GM21737 (cell line): ENCODE measurements at regions not wholly inside any gene's neighbourhood (a gene's known extent, or its start where the extent isn't known, plus 50 kb on each side); places are given as distances from the start of the nearest gene placed in this dataset.
"Not testable (repeated sequence)": the region's sequence is repeated elsewhere in the genome, so short reads cannot be mapped to it uniquely, and the experiment has no call there.

Experiments
- ATAC-seq: cut with Tn5 transposase; IDR thresholded peaks from one replicate; pipeline ENCODE4 v1.9.1; 2021; ENCODE audit warnings: mild to moderate bottlenecking, moderate library complexity; ENCODE audit not compliant: unreplicated experiment

DNA sequence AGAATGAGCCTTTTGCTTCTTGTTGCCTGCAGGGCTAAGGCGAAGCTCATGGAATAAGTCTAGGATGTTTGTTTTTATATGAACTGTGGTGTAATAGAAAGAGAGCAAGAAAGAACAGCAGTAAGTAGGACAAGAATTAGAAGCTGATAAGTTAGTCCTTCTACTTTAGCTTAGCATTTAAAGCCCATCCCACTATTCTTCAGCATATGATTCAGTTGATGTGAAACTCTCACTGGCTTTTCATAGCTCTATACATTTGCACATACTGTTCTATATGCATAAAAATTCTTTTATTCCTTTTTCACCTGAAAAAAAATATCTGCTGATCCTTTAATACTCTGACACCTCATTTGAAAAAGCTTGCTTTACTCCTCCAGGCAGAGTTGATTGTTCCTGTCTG lies 712.0 kb downstream of the USP25 start:
- no peak for ATAC-seq

- ATAC-seq, result no peak
Measured at GRCh38 chr21:16454399-16454798, 724.6 kb downstream of the USP25 start.

GRCh38 chr21:16455526-16455925 lies 725.7 kb downstream of the USP25 start:
- no peak for ATAC-seq

DNA sequence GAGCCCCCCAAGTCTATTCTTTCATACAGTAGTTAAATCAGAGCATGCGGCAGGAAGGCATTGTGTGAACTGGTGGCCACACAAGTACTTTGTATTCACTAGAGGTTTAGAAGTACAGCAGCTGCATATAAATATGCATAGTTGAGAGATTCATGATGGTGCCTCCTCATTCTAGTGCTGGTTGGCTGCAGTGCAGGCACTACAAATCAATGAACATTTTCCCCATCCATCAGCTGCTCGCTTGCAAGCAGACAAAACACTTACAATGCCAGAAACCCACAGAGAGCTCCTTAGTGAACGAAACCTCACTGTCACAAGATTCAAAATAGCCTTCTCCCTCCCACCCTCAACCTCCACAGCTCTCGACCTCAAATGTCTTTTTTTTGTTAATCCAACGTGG lies 726.2 kb downstream of the USP25 start:
- no peak for ATAC-seq

GRCh38 chr21:16457498-16457897 lies 727.7 kb downstream of the USP25 start:
- no peak for ATAC-seq

DNA sequence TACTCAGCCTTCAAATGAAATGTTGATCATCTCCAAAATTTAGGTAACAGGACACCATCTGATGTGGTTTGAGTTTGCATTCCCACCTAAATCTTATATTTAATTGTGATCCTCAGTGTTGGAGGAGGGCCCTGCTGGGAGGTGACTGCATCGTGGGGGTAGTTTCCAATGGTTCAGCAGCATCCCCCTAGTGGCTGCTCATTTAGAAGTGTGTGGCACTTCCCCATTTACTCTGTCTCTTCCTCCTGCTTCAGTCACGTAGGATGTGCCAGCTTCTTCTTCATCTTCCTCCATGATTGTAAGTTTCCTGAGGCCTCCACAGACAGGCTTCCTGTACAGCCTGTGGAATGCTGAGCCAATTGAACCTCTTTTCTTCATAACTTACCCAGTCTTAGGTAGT lies 731.2 kb downstream of the USP25 start:
- ATAC-seq, result no peak

DNA sequence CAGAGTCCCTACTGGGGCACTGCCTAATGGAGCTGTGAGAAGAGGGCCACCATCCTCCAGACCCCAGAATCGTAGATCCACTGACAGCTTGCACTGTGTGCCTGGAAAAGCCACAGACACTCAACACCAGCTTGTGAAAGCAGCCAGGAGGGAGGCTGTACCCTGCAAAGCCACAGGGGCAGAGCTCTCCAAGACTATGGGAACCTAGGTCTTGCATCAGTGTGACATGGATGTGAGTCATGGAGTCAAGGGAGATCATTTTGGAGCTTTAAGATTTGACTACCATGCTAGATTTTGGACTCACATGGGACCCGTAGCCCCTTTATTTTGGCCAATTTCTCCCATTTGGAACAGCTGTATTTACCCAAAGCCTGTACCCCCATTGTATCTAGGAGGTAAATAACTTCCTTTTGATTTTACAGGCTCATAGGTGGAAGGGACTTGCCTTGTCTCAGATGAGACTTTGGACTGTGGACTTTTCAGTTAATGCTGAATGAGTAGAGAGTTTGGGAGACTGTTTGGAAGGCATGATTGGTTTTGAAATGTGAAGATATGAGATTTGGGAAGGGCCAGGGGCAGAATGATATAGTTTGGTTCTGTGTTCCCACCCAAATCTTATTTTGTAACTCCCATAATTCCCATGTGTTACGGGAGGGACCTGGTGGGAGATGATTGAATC lies 734.6 kb downstream of the USP25 start:
- not testable (repeated sequence) for ATAC-seq

DNA sequence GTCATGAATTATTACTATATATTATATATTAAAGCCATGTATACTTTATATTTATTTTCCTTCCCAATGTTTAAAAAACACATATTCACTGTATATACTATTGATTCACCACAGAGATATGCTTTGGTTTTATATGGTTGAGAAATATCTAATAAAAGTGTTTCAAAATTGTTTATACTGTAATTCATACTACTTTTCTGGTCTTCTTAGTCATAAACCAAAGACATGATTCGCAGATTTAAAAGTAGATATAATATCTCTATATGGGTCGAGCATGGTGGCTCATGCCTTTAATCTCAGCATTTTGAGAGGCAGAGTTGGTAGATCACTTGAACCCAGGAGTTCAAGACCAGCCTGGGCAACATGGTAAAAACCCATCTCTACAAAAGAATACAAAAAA lies 738.4 kb downstream of the USP25 start:
- ATAC-seq, result no peak

DNA sequence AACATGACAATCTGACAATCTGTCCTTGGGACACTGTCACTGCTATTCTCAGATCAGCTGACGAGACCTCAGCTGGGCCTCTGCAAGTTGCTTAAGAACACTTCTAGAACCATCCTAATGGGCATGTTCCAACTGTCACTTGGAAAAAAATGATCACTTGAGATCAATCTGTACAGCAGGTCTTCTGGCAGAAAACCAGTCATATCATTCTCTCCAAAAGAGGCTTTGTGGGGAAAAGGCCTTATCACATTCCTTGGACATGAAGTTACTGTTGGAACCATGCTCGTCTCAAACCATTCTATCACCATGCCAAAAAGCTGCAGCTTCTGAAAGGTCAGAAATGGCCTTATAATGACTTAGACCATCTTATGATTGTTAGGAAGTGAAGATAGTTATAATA lies 744.2 kb downstream of the USP25 start:
- ATAC-seq, result no peak

DNA sequence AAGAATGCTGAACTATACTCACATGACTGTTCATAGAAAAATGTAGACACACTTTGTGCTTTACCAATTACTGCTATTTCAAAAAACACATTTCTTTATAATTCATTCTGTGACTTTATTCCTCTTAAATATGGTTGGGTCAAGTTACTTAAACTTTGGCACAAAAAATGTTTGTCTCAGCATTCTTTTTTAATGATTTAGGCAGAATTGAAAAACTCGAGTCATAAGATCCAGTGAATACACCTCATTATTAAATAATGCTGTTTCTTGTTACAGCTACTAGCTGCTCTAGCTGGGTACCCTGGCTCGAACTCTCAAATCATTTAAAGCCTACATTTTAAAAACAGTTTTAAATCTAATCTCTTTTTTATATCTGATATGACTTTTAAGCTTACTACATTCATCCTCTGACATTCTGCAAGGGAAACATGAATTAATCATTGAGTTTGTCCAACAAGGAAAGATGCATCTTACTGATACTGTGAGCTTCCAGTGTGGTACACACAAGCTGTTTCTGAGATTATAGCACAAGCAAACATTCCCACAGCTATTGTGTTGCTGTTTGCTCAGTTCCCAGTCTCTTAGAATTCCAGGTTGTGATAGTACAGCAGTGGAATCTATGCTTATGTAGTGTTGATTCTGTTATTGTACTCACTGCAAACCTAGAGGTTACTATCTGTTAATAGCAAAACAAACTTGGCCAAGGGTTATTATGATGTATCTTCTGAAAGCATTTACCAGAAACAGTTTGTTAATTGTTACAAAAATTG lies 746.5 kb downstream of the USP25 start:
- ATAC-seq, result no peak

DNA sequence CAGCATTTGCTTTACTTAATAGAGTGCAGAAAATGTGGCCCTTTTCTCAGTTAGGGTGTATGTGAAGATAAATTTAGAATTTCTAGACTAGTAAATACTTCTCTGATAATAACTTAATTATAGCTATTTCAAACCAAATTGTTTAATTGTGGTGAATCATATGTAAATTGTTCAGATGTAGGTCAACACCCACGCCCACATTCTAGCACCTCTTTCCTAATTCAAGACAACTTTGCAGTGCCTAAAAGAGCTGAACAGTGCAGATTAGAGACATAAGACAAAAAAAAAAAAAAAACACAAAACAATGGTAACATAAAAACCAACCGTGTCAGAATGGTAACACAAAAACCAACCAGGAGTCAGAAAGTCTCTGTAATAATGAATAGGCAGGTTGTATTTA lies 758.3 kb downstream of the USP25 start:
- ATAC-seq, result no peak

DNA sequence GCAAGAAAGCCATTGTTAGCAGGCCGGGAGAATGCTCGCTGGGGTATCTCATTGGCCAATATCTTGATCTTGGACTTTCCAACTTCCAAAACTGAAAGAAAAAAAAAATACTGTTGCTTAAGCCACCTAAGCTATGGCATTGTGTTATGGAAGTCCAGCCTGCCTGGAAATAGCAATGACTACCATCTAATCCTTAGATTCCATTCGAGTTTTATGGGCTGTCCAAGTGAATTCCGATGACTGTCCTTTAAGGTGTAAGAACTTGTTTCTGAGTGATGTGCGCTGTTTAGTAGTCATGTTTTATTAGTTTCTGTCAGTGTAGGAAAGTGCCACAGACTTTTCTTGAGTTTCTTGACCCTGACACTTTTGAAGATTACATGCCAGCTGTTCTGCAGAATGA lies 762.6 kb downstream of the USP25 start:
- ATAC-seq, result no peak

DNA sequence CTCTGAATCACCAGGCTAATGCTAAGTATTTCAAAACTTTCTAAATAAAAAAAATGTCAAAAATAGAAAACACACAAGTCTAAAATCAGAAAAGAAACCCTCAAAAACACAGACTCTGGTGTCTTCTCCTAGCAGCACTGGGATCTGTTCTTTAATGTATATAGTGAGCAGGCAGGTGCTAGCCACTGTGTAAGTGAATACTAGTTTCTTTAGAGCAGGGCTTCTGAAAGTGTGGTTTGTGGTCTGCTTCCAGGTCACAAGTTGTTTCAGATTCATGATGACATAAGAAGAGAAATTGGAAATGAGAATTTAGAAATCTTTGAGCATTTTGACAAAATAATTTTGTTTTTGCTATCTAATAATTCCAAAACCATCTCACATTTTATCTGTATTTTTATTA lies 763.1 kb downstream of the USP25 start:
- no peak for ATAC-seq

DNA sequence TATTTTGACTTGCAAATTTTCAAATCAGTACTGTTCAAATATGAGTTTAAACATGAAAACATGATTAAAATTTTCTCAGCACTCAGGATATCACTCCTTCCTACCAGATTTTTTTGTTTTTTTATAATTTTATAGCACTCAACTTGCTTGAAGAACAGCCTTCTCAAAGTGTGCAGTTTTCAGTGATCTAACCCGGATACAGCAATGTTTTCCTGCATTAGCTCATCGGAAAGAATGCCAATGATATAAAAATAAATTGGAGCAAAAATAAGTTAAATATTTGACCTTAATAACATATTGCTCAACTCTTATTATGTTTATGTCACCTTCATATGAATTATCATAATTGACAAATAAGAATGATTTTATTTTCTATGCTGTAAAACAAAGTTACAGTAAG lies 766.8 kb downstream of the USP25 start:
- no peak for ATAC-seq

DNA sequence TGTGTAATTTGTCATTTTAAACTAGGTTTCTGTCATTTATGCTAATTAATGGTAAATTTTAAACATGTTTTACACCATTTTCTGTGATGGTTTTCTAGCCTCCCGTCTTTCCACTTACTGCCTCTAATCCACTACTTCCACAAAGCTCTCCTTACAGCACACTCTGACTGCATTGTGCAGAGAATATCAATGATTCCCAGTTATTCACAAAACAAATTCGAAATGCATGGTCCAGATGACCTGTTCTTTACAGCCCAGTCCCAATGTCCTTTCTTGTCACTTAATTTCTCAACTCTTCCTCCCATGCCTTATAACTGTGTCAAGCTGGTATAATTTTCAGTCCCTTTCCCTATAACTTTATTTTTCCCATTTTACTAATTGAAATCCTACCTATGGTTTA lies 770.5 kb downstream of the USP25 start:
- ATAC-seq, result no peak

GRCh38 chr21:16502273-16502672 lies 772.5 kb downstream of the USP25 start:
- no peak for ATAC-seq

DNA sequence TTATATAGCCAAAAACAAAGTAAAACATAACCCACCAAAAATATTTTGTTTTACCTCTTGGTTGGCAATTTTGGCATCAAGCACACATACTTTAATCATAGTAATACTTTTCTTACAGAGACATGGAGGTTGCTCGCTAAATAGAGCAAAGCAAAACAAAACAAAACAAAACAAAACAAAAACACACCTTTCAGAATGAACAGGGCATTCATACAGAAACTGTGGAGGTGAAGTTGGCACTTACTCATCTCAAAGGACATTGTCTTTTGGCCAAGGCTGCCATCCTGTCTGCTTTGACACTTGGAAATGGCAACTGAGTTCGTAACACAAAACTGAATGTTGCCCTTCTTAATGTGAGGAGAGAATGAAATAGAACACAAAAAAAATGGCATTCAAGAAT lies 773.1 kb downstream of the USP25 start:
- no peak for ATAC-seq

DNA sequence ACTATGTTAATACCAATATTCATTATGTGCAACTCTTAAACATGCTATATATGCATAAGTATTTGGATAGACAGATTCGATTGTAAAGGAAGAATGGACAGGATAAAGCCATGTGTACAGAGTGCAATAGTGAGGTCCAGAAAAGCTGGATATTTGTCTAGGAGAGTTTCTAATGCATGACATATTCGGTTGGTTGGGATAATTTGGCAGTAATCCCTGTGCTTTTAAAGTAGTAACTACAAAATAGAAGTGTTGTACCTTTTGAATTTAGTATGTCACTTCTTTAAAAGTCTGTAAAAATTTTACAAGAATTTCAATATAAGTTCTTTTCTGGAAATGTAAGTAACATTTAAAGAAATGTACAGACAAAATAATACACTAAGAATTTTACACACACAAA lies 774.5 kb downstream of the USP25 start:
- no peak for ATAC-seq

GRCh38 chr21:16504766-16505165 lies 775.0 kb downstream of the USP25 start:
- ATAC-seq, result no peak

- ATAC-seq, result no peak
Measured at GRCh38 chr21:16509476-16509875, 779.7 kb downstream of the USP25 start.

- no peak for ATAC-seq
Measured at GRCh38 chr21:16514316-16514715, 784.5 kb downstream of the USP25 start.

DNA sequence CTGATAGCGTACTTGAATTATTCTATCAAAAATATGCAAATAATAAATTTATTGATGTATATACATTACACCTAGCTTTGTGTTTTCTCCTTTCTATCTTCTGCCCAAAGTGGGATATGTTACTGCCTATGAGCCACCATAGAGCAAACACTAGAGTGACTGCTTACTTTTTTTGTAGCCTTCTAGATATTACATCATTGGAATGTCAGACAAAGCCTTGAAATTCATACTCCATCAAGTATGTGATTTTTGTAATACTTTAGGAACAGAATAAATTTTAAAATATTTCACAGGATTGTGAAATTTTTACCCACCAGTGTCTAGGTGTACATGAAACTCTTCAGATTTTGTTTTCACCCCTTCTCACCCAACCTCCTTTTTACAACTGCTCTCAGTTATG lies 787.6 kb downstream of the USP25 start:
- ATAC-seq, result no peak

DNA sequence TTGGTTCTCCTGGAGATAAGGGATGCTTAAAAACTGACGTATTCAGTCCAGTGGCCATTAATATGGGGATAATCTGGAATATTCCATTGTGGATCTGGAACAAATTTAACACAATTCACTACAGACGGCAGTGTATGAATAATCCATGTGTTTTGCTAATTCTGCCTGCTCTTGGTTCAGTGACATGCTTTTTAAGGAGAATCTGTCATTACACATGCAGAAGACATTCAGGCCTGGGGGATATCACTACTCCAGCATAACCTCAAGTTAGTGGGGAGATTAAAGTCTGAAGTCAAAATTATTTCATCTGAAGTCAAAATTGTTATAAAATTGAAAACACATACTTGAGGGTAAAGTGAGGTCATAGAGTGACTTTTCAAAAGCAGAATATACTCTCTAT lies 789.3 kb downstream of the USP25 start:
- no peak for ATAC-seq
